ENCODE measurements at regions not wholly inside any gene's neighbourhood (a gene's known extent, or its start where the extent isn't known, plus 50 kb on each side); places are given as distances from the start of the nearest gene placed in this dataset.

DNA sequence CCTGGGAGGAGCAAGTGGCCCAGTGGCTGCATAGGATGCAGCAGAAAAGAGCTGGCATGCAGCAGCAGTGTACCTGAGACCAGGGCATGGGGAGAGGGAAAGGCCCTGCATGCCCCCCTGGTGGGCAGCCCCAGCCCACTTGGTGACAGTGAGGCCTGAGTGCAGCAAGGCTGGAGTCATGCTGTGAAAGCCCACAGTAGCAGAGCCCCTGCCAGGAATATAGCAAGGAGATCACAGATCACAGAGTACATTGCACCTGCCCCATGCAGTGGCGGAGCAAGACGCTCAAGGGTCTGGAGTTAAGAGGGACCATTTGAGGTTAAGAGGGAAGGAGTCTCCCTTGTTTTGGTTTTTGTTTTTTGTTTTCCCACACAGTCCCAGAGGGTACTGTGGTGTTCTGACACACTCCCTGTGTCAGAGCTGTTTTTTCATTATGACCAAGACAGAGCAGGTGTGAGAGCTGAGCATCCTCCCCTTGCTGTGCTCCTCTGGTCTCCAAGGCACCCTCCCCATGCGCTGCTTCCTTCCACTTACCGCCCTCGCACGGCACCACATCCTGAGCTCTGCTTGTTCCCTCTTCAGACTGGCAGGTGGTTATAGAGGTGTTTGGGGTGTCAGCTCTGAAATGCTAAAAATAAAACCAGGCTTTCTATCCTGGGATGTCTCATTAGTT is 85.0 kb upstream of the UBL3 start:
- no peak overlapping the region for H3K9ac ChIP-seq
- H3K4me3 ChIP-seq (ENCODE audit: low read depth, low read length), result no peak overlapping the region
- TF ChIP-seq, protein P1, sequence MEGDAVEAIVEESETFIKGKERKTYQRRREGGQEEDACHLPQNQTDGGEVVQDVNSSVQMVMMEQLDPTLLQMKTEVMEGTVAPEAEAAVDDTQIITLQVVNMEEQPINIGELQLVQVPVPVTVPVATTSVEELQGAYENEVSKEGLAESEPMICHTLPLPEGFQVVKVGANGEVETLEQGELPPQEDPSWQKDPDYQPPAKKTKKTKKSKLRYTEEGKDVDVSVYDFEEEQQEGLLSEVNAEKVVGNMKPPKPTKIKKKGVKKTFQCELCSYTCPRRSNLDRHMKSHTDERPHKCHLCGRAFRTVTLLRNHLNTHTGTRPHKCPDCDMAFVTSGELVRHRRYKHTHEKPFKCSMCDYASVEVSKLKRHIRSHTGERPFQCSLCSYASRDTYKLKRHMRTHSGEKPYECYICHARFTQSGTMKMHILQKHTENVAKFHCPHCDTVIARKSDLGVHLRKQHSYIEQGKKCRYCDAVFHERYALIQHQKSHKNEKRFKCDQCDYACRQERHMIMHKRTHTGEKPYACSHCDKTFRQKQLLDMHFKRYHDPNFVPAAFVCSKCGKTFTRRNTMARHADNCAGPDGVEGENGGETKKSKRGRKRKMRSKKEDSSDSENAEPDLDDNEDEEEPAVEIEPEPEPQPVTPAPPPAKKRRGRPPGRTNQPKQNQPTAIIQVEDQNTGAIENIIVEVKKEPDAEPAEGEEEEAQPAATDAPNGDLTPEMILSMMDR (IDR thresholded peaks at IDR 0.05), result no peak
- no peak overlapping the region for H3K4me2 ChIP-seq (ENCODE audit: low read length)
- no peak overlapping the region for H3K27ac ChIP-seq
- H3K4me1 ChIP-seq, result no peaks in the 10 kb centered on the region
- no peaks in the 10 kb centered on the region for H3K27me3 ChIP-seq (ENCODE audit: control insufficient read depth, insufficient read depth, low read length)
- no peaks in the 10 kb centered on the region for H3K36me3 ChIP-seq (ENCODE audit: control insufficient read depth, insufficient read depth, low read length)
- no peaks in the 10 kb centered on the region for H3K9me3 ChIP-seq (ENCODE audit: control insufficient read depth, low read length)
- no peaks in the 10 kb centered on the region for H3K79me2 ChIP-seq
- no peak overlapping the region for H2AFZ ChIP-seq

DNA sequence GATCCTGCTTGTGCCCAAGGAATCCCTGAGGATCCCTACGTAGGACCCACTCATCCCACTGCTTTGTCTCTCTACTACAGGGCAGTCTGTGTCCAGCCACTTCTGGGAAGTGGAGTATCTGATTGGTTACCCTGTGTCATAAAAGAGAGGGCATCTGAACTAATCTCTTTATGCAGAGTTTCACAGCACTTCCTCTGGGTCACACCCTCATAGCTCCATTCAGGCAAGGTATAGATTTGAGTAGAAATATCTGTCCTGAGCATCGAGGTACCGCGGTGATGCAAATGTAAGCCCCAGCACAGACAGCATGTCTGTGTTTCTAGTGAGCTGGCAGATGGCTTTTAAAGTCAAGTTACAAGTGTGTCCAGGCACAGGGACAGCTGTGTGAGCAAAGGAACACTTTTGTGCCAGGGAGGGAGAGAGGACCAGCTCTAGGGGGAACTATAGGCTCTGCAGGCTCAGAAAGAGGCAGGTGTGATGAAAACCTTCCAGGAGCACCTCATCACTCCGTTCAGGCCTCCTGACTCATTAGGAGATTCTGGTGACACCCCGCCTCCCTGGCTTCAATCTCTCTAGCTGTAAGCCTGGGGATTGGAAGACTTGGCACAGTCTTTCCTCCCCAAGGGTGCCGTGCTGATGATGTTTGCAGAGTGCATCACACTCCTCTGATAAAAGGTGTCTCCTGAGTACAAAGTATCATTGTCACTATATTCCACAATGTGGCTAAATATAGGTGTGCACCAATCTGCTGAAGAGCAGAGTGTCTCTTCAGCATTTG is 84.3 kb upstream of the UBL3 start:
- no peak overlapping the region for H3K4me2 ChIP-seq (ENCODE audit: low read length)
- no peaks in the 10 kb centered on the region for H3K79me2 ChIP-seq
- H3K36me3 ChIP-seq (ENCODE audit: control insufficient read depth, insufficient read depth, low read length), result no peaks in the 10 kb centered on the region
- no peak overlapping the region for H2AFZ ChIP-seq
- no peaks in the 10 kb centered on the region for H3K9me3 ChIP-seq (ENCODE audit: control insufficient read depth, low read length)
- H3K27me3 ChIP-seq (ENCODE audit: control insufficient read depth, insufficient read depth, low read length), result no peaks in the 10 kb centered on the region
- no peaks in the 10 kb centered on the region for H3K4me1 ChIP-seq
- no peak overlapping the region for H3K27ac ChIP-seq
- H3K9ac ChIP-seq, result no peak overlapping the region
- H3K4me3 ChIP-seq (ENCODE audit: low read depth, low read length), result no peak overlapping the region
- TF ChIP-seq, protein P1 (IDR thresholded peaks at IDR 0.05), result no peak

DNA sequence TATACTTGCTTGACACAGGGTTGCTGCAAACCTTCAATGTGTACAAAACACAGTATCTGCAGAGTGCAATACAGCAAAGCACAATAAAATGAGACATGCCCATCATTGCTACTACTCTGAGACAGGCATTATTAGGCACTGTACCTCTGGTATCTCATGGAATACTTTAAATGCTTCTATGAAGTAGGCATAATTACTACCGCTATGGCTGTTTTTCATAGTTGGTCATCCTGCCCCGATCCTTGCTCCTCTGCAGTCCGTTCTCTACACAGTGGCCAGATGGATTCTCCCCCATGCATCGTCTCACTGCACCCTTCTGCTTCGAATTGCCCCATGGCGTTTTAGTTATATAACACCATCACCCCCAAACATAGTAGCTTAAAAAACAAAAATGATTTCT is 83.0 kb upstream of the UBL3 start:
- H2AFZ ChIP-seq, result no peak overlapping the region
- H3K4me3 ChIP-seq (ENCODE audit: low read depth, low read length), result no peak overlapping the region
- H3K4me2 ChIP-seq (ENCODE audit: low read length), result no peak overlapping the region
- no peak overlapping the region for H3K9ac ChIP-seq
- no peaks in the 10 kb centered on the region for H3K79me2 ChIP-seq
- no peaks in the 10 kb centered on the region for H3K27me3 ChIP-seq (ENCODE audit: control insufficient read depth, insufficient read depth, low read length)
- no peak overlapping the region for H3K27ac ChIP-seq
- no peaks in the 10 kb centered on the region for H3K9me3 ChIP-seq (ENCODE audit: control insufficient read depth, low read length)
- no peaks in the 10 kb centered on the region for H3K36me3 ChIP-seq (ENCODE audit: control insufficient read depth, insufficient read depth, low read length)
- TF ChIP-seq, protein P1 (IDR thresholded peaks at IDR 0.05), result no peak
- H3K4me1 ChIP-seq, result no peaks in the 10 kb centered on the region

DNA sequence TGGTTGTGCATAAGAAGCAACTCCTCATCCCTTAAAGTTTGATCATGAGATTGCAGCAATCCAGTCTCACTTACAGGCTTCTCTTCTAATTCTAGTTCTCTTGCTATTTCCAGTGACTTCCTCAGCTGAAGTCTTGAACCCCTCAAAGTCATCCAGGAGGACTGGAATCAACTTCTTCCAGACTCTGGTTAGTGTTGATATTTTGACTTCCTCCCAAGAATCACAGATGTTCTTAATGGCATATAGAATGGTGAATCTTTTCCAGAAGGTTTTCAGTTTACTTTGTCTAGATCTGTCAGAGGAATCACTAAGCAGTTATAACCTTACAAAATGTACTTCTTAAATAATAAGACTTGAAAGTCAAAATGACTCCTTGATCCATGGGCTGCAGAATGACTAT is 81.3 kb upstream of the UBL3 start:
- Histone ChIP-seq H3K27me3 (ENCODE audit: control insufficient read depth, insufficient read depth, low read length) (no peaks in the 10 kb centered on the region), H3K79me2 (no peaks in the 10 kb centered on the region), H3K9ac (no peak overlapping the region), H3K4me3 (ENCODE audit: low read depth, low read length) (no peak overlapping the region), H2AFZ (no peak overlapping the region), H3K9me3 (ENCODE audit: control insufficient read depth, low read length) (no peaks in the 10 kb centered on the region), H3K4me2 (ENCODE audit: low read length) (no peak overlapping the region), H3K4me1 (no peaks in the 10 kb centered on the region), H3K27ac (no peak overlapping the region), H3K36me3 (ENCODE audit: control insufficient read depth, insufficient read depth, low read length) (no peaks in the 10 kb centered on the region)
- TF ChIP-seq, protein P1 (IDR thresholded peaks at IDR 0.05), result no peak

Measured in parathyroid adenoma (tissue), 2 donors.